LNCAP (cell line): ENCODE measurements at regions not wholly inside any gene's neighbourhood (a gene's known extent, or its start where the extent isn't known, plus 50 kb on each side); places are given as distances from the start of the nearest gene placed in this dataset.

Experiments used
- TF ChIP-seq, protein P1 (sequence below): fragments of 450-650 bp; IDR thresholded peaks from 2 replicates; pipeline ENCODE4 v1.5.1; 2017; ENCODE audit warnings: mild to moderate bottlenecking

- TF ChIP-seq, protein P1, sequence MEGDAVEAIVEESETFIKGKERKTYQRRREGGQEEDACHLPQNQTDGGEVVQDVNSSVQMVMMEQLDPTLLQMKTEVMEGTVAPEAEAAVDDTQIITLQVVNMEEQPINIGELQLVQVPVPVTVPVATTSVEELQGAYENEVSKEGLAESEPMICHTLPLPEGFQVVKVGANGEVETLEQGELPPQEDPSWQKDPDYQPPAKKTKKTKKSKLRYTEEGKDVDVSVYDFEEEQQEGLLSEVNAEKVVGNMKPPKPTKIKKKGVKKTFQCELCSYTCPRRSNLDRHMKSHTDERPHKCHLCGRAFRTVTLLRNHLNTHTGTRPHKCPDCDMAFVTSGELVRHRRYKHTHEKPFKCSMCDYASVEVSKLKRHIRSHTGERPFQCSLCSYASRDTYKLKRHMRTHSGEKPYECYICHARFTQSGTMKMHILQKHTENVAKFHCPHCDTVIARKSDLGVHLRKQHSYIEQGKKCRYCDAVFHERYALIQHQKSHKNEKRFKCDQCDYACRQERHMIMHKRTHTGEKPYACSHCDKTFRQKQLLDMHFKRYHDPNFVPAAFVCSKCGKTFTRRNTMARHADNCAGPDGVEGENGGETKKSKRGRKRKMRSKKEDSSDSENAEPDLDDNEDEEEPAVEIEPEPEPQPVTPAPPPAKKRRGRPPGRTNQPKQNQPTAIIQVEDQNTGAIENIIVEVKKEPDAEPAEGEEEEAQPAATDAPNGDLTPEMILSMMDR: no peak
Measured at GRCh38 chr6:121691126-121691551, 255.7 kb downstream of the GJA1 start.

DNA sequence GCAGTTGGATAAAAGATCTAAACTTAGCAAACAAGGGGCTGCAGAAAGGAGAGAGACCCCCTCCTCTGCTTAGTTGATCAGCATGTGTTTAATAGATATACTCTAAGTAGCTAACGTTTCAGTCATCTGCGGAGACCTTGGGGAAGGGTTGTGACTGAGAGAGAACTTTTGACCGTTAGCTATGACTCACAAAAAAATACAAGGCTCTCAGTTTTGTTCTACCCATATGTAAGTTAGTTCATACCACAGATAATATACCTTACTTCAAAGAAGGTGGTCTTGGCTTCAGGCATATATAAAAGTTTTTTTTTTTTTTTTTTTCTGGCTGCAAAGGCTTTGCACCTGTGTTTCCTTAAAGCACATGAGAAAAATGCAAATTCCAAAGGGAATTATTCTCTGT, 258.9 kb downstream of the GJA1 start:
- TF ChIP-seq, protein P1: no peak

GRCh38 chr6:121694801-121695251, 259.4 kb downstream of the GJA1 start:
- TF ChIP-seq, protein P1: no peak

DNA sequence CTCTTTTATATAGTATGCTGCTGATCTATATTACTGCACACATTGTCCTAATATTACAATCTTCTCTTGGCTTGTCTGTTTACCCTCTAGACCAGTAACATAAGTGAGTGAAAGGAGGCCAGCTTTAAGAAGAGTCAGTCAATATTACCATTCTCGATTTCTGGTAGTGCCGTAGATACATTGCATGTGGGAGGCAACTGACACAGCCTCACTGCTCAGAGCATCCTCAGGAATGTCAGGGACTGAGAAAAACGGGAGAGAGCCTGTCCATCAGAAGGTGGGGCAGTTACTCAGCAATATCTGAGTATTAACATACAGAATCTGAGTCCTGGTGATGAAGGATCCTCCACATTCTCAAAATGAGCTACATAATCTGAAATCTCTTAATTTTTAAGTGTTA, 259.9 kb downstream of the GJA1 start:
- TF ChIP-seq, protein P1: no peak

GRCh38 chr6:121697921-121698320, 262.5 kb downstream of the GJA1 start:
- TF ChIP-seq, protein P1: no peak

DNA sequence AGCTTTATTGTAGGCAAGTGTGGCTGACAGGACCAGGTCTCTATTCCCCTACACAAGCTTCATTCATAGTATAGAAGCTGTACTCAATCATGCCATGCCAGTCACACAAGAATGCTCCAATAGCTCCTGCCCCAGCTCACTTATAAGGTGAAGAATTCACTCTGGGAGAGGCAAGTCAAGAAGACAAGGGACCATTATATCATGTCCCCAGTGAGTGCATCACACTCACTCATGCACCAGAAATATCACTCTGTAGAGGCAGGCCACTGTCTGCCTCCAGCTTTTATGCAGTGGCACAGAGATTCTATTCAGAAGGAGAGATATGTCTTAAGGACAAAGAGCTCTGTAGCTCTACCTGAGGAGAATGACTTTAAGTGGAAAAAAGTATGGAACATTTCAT, 263.2 kb downstream of the GJA1 start:
- TF ChIP-seq, protein P1: no peak

- TF ChIP-seq, protein P1: no peak
Measured at GRCh38 chr6:121711472-121711871, 276.0 kb downstream of the GJA1 start.

DNA sequence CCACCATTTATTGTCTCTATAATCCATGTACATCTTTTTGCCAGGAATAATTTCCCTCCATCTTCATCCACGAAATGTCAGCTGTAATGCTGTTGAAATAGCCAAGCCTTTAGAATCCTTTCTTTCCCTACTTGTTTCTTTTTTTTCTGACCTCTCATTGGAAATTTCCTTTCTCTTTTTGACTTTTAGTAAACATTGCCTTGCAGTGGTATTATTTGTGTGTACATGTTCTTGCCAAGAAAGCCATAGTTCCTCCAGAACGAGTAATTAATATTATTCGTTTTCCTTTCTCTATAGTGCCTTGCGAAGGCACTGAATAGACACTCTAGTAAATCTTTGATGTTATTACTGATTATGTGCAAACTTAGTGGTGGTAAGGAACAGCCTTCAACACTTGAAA, 282.2 kb downstream of the GJA1 start:
- TF ChIP-seq, protein P1: no peak
